PFSK-1 (cell line): ENCODE measurements at regions not wholly inside any gene's neighbourhood (a gene's known extent, or its start where the extent isn't known, plus 50 kb on each side); places are given as distances from the start of the nearest gene placed in this dataset.

ENCODE experiments used
- FOXP2 ChIP-seq: optimal IDR thresholded peaks from 2 replicates; pipeline ENCODE3; 2011; ENCODE audit warnings: borderline replicate concordance, control low read depth, inconsistent platforms; ENCODE audit not compliant: insufficient read depth; ENCODE audit errors: extremely low read length, extremely low read depth
- POLR2AphosphoS5 ChIP-seq: IDR thresholded peaks from 2 replicates; pipeline ENCODE4 v1.6.1; 2012; ENCODE audit warnings: low read depth, mild to moderate bottlenecking, control low read depth, low read length, moderate library complexity
- REST ChIP-seq, 2 experiments: IDR thresholded peaks; 2 replicates each; pipeline versions ENCODE4 v1.6.1 to v1.8.0; 2011 to 2012; ENCODE audit warnings: low read depth in 2 of 2, low read length in 2 of 2, control low read depth in 1 of 2, inconsistent platforms in 1 of 2, mild to moderate bottlenecking in 1 of 2, moderate library complexity in 1 of 2; ENCODE audit not compliant: insufficient read depth in 1 of 2
- SIN3A ChIP-seq: IDR thresholded peaks from 2 replicates; pipeline ENCODE4 v1.6.1; 2012; ENCODE audit warnings: mild to moderate bottlenecking, low read length, moderate library complexity, borderline replicate concordance; ENCODE audit not compliant: insufficient read depth
- TAF1 ChIP-seq: IDR thresholded peaks from 2 replicates; pipeline ENCODE4 v1.6.1; 2012; ENCODE audit warnings: low read length, control low read depth, borderline replicate concordance; ENCODE audit not compliant: insufficient read depth

GRCh38 chr15:58313304-58313703, 118.5 kb upstream of the LIPC start:
- TF ChIP-seq TAF1: no peak

- TF ChIP-seq FOXP2 (no peak), POLR2AphosphoS5 (no peak), REST (IDR thresholded peaks at IDR 0.05; ENCODE audit: insufficient read depth in 1 of 2, low read depth in 2 of 2, low read length in 2 of 2) (no peak), SIN3A (no peak), TAF1 (no peak)
Measured at GRCh38 chr15:58313810-58314592, 117.8 kb upstream of the LIPC start.

GRCh38 chr15:58314593-58315216, 117.1 kb upstream of the LIPC start:
- TF ChIP-seq FOXP2 (no peak), POLR2AphosphoS5 (no peak)

GRCh38 chr15:58318517-58318916, 113.3 kb upstream of the LIPC start:
- no peak for TF ChIP-seq REST (IDR thresholded peaks at IDR 0.05; ENCODE audit: insufficient read depth in 1 of 2, low read depth in 2 of 2, low read length in 2 of 2)
- no peak for TF ChIP-seq POLR2AphosphoS5
- no peak for TF ChIP-seq SIN3A
- no peak for TF ChIP-seq FOXP2
- TF ChIP-seq TAF1: no peak

GRCh38 chr15:58321034-58321433, 110.8 kb upstream of the LIPC start:
- TF ChIP-seq TAF1 (no peak), FOXP2 (no peak), POLR2AphosphoS5 (no peak), SIN3A (no peak), REST (IDR thresholded peaks at IDR 0.05; ENCODE audit: insufficient read depth in 1 of 2, low read depth in 2 of 2, low read length in 2 of 2) (no peak)

- TF ChIP-seq SIN3A (no peak), REST (IDR thresholded peaks at IDR 0.05; ENCODE audit: insufficient read depth in 1 of 2, low read depth in 2 of 2, low read length in 2 of 2) (no peak), TAF1 (no peak), FOXP2 (no peak)
Measured at GRCh38 chr15:58322253-58322652, 109.5 kb upstream of the LIPC start.
